DOHH2 (cell line): ENCODE measurements at regions not wholly inside any gene's neighbourhood (a gene's known extent, or its start where the extent isn't known, plus 50 kb on each side); places are given as distances from the start of the nearest gene placed in this dataset.

Experiments used
- CTCF ChIP-seq: fragments of 200-600 bp; sonication (generic); IDR thresholded peaks from one replicate; pipeline ENCODE4 v1.5.1; 2014; ENCODE audit warnings: antibody characterized with exemption, mild to moderate bottlenecking, low read depth, low read length; ENCODE audit not compliant: poor library complexity, severe bottlenecking
- EZH2phosphoT487 ChIP-seq: fragments of 200-600 bp; sonication (generic); IDR thresholded peaks from 2 replicates; pipeline ENCODE4 v1.6.1; 2017; ENCODE audit warnings: borderline replicate concordance, mild to moderate bottlenecking, antibody characterized with exemption, low read length, moderate library complexity, mixed read lengths

- TF ChIP-seq CTCF (no peak), EZH2phosphoT487 (no peak)
These were observed 95.9 kb downstream of the LMO4 start for GRCh38 chr1:87424541-87424940.
